ENCODE measurements at regions not wholly inside any gene's neighbourhood (a gene's known extent, or its start where the extent isn't known, plus 50 kb on each side); places are given as distances from the start of the nearest gene placed in this dataset. TPM values are rescaled to one million over a fixed set of nuclear protein-coding genes. Genes with fewer than 3 reads are reported as not detected.

- TF ChIP-seq, protein P1, sequence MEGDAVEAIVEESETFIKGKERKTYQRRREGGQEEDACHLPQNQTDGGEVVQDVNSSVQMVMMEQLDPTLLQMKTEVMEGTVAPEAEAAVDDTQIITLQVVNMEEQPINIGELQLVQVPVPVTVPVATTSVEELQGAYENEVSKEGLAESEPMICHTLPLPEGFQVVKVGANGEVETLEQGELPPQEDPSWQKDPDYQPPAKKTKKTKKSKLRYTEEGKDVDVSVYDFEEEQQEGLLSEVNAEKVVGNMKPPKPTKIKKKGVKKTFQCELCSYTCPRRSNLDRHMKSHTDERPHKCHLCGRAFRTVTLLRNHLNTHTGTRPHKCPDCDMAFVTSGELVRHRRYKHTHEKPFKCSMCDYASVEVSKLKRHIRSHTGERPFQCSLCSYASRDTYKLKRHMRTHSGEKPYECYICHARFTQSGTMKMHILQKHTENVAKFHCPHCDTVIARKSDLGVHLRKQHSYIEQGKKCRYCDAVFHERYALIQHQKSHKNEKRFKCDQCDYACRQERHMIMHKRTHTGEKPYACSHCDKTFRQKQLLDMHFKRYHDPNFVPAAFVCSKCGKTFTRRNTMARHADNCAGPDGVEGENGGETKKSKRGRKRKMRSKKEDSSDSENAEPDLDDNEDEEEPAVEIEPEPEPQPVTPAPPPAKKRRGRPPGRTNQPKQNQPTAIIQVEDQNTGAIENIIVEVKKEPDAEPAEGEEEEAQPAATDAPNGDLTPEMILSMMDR (IDR thresholded peaks at IDR 0.05; ENCODE audit: low read depth, low read length): peak; percentile 67
- ChIA-PET CTCF (interaction anchor here (0.6 to 1.4 kb wide), 18 partner anchors 8 to 1202 kb away, joined by 3 to 13 read pairs (median 4); no protein-coding TSS in a partner anchor), POLR2A (no interaction called here)
- no peak for DNase-seq (ENCODE audit: low read depth, low spot score)
- Histone ChIP-seq H3K4me3 (ENCODE audit: low read depth, low read length) (peak overlapping the region; percentile 63), H3K27me3 (ENCODE audit: control insufficient read depth, insufficient read depth, low read length) (peaks cover 2% of the 10 kb centered on the region), H3K9me3 (ENCODE audit: control insufficient read depth, insufficient read depth, low read length) (no peaks in the 10 kb centered on the region), H3K27ac (ENCODE audit: low read depth, low read length) (peak overlapping the region; percentile 31)
Observed at GRCh38 chr6:1554476-1555310, 55.0 kb upstream of the FOXC1 start.

GRCh38 chr6:1558388-1558787 lies 51.3 kb upstream of the FOXC1 start:
- Histone ChIP-seq H3K27me3 (ENCODE audit: control insufficient read depth, insufficient read depth, low read length) (peaks cover 2% of the 10 kb centered on the region), H3K4me3 (ENCODE audit: low read depth, low read length) (no peak overlapping the region), H3K9me3 (ENCODE audit: control insufficient read depth, insufficient read depth, low read length) (no peaks in the 10 kb centered on the region), H3K27ac (ENCODE audit: low read depth, low read length) (no peak overlapping the region)
- no peak for DNase-seq (ENCODE audit: low read depth, low spot score)
- ChIA-PET POLR2A (interaction anchor here (0.7 kb wide), 1 partner anchor 189 kb away, joined by 3 read pairs; no protein-coding TSS in a partner anchor), CTCF (interaction anchor here (0.6 kb wide), 1 partner anchor 57 kb away, joined by 3 read pairs; no protein-coding TSS in a partner anchor)
- TF ChIP-seq, protein P1 (IDR thresholded peaks at IDR 0.05; ENCODE audit: low read depth, low read length): no peak

Small RNA genes lying in the stretch of these regions (small RNA-seq; reads per million reads assigned to genes)
- not detected for gene RN7SL352P (ENCODE audit: insufficient read length, low read depth)

Measured in AG04450 (cell line).